GM21447 (cell line): ENCODE measurements at regions not wholly inside any gene's neighbourhood (a gene's known extent, or its start where the extent isn't known, plus 50 kb on each side); places are given as distances from the start of the nearest gene placed in this dataset.

Experiments used
- ATAC-seq: cut with Tn5 transposase; IDR thresholded peaks from one replicate; pipeline ENCODE4 v1.9.1; 2021; ENCODE audit not compliant: unreplicated experiment

DNA sequence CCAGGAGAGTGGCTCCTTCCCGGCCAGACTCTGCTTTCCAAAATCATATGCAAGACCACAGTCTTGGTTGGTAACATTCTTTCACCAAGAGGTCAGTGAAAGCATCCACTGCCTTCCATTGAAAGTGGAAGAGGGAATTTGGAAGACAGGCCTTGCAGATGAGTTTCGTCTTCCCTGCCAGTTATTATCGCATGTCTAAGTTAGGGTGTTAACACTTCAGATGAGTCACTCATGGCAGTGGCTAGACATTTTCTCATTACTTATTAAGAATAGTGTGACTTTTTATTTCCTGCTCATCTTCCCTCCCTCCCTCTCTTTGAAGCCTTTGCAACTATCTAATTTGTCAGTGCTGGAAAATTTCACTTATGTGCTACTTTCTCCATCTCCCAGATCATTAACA is 102.9 kb upstream of the EPB41L3 start:
- ATAC-seq, result no peak

GRCh38 chr18:5643288-5643687 is 99.5 kb upstream of the EPB41L3 start:
- no peak for ATAC-seq

DNA sequence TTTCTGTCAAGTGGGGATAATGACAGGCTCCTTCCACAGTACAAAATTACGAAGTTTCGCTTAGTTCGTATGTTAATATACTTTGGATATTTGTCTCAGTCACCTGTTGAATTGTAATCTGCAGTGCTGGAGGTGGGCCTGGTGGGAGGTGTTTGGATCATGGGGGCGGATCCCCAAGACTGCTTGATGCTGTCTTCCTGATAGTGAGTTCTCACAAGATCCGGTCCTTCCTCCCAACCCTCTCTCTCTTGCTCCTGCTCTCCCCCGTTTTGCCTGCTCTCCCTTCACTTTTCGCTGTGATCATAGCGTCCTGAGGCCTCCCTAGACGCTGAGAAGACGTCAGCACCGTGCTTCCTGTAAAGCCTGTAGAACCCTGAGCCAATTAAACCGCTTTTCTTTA is 97.1 kb upstream of the EPB41L3 start:
- no peak for ATAC-seq

GRCh38 chr18:5639131-5639530 is 95.3 kb upstream of the EPB41L3 start:
- no peak for ATAC-seq

- ATAC-seq, result no peak
Measured at GRCh38 chr18:5632041-5632440, 88.2 kb upstream of the EPB41L3 start.

GRCh38 chr18:5630900-5631413 is 87.2 kb upstream of the EPB41L3 start:
- ATAC-seq, result no peak

DNA sequence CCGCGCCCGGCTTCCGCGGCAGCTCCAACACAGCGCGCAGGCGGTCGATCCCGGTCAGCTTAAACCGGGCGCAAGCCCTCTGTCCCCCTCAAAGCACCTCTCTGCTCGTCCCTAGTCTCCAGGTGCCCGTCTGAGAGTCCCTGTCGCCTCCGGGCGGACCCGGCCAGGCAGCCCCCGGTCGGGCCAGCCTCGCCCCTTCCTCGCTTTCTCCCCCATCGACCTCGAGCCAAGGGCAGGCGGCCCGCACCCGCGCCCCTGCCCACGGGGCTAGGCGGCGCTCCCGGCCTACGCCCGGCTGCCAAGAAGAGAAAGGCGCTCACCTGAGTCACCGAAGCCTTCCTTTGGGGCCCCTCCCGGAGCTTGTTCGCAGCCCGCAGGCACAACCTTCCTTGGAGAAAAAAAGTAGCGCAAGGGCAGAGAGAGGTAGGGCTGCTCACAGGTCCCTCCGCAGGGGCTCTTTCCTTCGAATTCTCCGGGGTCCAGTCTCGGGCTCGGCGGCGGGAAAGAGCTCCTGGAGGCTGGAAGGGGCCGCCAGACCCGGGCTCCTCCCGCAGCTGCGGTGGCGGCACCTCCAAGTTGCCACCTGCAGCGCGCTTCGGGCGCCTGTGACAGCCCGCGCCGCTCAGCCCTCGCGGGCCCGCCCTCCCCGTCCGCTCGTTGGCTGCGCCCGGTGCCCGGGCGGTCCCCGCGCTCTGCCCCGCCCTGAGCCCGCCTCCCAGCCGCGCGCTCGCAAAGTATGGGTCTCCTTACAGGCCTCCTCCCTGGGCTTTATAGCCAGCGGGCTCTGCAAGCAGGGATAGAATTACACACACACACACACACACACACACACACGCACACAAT is 86.5 kb upstream of the EPB41L3 start:
- no peak for ATAC-seq

DNA sequence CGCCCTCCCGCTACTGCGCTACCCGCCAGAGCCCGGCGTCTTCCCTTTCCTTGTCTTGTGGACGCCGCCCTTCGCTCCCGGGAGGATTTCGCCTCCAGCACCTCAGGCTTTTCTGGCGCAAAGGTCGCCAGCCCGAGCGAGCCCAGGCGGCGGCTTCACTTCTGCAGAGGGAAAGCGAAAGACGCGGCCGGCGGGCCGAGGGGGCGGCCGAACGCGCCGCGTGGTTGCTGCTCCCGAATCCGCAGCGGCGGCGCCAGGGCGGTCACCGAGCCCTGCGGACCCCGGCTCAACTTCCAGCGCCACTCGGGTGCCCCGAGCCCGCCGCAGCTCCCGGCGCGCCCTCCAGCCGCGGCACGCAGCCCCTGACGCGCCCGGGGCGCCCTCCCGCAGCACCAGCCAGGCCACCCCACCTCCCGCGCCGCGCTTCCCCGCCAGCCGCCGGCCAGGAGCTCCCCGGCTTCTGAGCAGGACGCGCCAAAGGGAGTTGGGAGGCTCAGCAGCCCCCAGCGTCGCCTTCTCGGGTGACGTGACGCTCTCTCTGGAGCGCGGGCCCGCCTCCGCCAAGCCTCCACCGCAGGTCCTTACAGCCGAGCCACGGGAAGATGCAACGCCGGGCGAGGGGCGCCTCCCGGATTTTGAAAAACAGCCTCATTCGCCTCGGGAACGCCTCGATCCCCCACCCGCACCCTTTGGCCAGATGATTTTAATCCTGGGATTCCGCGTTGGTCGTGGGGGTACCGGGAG is 84.9 kb upstream of the EPB41L3 start:
- no peak for ATAC-seq

GRCh38 chr18:5627776-5628511 is 84.1 kb upstream of the EPB41L3 start:
- no peak for ATAC-seq

DNA sequence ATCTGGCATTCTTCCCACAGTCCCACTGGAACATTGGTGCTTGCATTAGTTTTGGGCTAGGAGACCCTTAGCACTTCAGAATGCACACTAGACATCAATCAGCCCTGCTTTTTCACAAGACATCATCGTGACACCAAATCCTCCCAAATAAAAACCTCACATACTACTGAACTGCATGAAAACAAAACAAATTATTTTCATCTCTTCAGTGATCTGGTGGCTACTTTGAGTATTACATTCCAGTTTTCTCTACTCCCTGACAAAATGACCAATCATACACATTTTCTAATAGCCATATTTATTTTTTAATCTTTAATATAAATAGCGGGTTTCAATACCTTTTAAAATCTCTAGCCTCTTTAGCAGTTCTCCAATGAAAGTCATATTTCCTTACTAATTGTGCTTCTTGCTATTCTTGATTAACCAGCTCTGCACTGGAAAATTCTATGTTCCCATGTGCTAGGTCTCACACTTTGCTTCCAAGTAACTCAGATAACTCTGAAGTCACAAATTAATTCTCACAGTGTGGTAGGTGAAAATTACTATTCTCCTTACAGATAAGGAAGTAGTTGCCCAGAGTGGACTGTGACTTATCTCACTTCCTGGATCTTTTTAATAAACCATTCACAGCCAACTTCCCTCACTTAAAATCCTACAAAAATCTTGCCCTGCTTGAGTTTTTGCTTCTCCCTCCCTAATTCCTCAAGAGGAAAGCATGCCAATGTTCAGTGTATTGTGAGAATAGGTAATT is 82.5 kb upstream of the EPB41L3 start:
- no peak for ATAC-seq

DNA sequence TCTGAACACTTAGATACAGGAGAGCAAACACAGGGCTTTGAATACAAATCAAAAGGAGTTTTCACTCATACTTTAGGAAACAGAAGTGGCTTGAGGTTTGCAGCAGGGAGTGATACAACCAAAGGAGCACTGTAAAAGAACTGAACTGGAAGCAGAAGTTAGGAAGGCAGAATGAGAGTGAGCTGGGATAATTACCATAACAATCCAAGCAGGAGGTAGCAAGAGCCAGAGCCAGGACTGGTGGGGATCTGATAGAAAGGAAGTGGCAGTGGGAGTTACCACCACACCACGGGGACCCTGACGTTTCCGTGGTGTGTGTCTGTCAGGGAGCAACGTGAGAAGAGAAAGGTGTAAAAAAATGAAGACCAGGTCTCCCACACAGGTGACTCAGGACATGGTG is 81.3 kb upstream of the EPB41L3 start:
- ATAC-seq, result no peak

- no peak for ATAC-seq
Measured at GRCh38 chr18:5622905-5623304, 79.1 kb upstream of the EPB41L3 start.

DNA sequence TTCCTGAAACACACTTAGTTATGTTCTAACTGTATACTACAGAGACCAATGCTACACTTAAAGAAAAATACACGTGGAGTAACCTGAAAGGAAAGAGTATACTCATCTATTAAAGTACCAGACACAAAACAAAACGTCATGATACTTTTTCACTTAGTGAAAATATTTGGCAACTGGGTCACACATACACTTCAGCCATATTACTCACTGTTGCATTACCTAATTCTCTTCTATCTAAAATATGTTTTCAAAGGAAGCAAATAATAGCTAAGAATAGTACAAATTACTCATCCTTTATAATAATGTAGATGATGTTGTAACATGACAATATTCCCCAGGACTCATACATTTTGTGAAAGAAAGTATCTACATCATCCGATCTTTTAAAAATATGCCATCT is 76.5 kb upstream of the EPB41L3 start:
- no peak for ATAC-seq

- no peak for ATAC-seq
Measured at GRCh38 chr18:5619376-5619775, 75.6 kb upstream of the EPB41L3 start.

DNA sequence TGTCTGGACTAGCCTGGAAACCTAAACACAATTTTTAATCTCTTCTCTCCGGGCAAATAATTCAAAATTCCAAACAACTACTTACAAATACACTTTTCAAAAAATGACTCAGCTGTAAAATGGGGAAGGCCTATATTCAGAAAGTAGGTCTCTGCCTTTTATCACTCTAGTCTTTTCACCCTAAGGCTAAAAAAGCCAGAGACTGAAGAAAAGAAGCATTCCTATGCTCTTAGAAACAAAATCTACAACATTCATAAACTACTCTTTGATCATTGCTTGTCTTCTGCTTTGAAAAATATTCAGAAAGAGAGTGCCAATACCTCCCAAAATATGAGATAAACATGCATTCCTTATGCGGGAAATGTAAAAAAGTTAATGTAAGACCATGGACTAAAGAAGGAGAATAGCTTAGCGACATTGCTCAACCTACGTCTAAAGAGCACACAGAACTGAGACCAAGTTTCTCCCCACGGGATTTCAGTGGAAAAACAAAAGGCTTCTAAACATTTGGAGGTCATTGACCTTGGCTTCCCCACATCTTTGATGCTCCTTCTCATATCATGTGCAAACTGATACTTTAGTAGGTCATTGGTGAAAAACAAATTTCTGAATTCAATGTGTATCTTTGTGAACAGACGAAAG is 74.4 kb upstream of the EPB41L3 start:
- ATAC-seq, result no peak

DNA sequence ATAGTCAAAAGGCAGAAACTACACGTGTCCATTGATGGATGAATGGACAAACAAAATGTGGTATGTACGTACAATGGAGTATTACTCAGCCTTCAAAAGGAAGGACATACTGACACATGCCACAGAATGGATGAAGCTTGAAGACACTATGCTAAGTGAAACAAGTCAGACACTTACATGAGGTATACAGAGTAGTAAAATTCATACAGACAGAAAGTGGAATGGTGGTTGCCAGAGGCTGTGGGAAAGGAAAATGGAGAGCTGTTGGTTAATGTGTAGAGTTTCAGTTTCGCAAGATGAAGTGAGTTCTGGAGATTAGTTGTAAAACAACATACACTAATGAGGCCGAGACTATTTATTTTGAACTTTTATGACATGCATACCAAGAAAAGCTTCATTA is 67.4 kb upstream of the EPB41L3 start:
- no peak for ATAC-seq

DNA sequence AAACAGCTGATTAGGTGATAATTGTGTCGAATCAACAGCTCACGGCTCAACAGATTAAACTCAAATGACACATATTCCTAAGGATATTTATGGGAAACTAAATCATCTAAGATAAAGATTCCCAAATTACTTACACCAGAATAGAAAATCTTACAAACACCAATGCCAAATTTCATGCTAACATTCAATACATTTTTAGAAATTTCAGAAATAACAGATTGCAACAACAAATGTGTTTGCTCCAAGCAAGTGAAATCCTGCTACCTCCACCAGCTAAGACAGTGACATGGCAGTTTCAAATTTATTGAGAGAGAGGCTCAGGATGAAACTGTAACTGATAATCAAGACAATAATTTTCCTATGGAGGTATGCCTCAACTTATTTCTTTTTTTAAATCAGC is 65.0 kb upstream of the EPB41L3 start:
- ATAC-seq, result no peak

DNA sequence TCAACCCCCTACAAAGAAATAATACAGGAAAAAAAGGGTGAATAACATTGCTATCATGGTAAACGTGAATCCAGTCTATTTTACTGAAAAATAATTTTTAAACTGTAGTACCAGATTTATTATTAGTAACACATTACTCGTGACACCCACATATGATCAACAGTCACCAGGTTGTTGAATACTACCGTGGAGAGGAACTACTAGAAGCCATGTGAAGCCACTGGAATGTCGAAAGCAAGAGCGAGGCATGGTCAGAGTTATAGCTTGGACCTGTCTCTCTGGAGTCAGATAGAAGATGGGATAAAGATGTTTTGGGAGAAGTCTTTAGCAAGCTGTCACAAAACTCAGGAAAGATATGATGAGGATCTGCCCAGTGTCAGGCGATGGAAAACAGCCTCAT is 63.2 kb upstream of the EPB41L3 start:
- no peak for ATAC-seq

DNA sequence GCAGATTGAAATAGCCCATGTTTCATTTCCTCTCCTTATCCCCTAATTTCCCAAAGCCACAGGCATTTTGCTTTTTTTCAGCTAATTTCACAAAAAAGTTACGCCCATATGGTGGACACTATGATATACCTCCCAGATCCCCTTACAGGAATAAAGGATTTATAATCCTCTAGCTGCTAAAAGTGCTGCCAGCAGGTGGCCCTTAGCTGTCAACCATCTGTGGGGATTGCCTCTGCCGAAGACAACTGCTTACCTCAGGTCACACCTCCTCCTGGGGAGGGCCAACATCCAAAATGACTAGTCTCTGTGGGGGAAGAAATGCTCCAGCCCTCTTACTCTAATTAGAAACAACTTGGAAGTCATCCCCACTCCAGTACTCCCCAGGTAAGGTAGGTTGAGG is 61.0 kb upstream of the EPB41L3 start:
- no peak for ATAC-seq

DNA sequence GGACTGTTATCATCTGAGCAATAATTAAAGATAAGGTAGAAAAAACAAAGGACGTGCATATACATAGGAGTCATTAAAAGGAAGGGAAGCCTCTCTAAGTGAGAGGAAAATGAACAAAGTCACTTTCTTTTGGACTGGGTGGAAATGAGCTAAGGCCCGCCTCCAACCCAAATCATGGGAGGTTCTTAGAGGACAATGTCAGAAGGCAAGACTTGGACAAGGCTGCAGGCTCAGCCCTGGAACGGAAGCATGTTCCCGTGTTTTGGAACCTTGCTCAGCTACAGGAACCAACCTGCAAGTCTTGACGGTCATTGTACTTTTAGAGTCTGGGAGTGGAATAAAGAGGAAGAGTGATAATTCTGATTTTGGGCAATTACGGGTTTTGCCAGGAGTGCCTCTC is 59.4 kb upstream of the EPB41L3 start:
- no peak for ATAC-seq
